K562 (cell line): ENCODE measurements at regions not wholly inside any gene's neighbourhood (a gene's known extent, or its start where the extent isn't known, plus 50 kb on each side); places are given as distances from the start of the nearest gene placed in this dataset.

Source experiments
- ATAC-seq: fragments of 200-7000 bp; cut with Tn5 transposase; 3 replicates; pipeline ENCODE4 v1.9.1; 2020; ENCODE audit warnings: moderate library complexity
- BruUV-seq: library from RNA; stranded (reverse); fragments of 400-500 nt; replicated peaks from 2 replicates; lab custom pipeline; 2021; lab: Mats Ljungman, UMichigan
- CTCF ChIA-PET: fragments of 300-600 bp; formaldehyde crosslinking; extraction: SDS; loops from one replicate; lab custom pipeline; 2021; ENCODE audit warnings: low intra/inter-chr PET ratio; lab: Yijun Ruan, JAX
- POLR2A ChIA-PET: fragments of 300-600, 350-650 bp; sonication (Branson Sonifier 250); formaldehyde crosslinking; extraction: SDS; loops from one replicate; lab custom pipeline; 2021; ENCODE audit warnings: antibody characterized with exemption, inconsistent platforms; lab: Yijun Ruan, JAX
- DNase-seq, 4 experiments: peaks; one replicate each; pipeline versions ENCODE4 v3.0.0 to v3.0.0-alpha.2; 2011 to 2018; ENCODE audit warnings: low spot score in 3 of 4, mixed read lengths in 3 of 4; ENCODE audit errors: extremely low read depth in 1 of 4
- FAIRE-seq: peaks from 2 replicates; lab custom pipeline; 2011; peaks lifted over from hg19 to GRCh38; lab: Jason Lieb, UNC
- H2AFZ ChIP-seq: 2 replicates; pipeline ENCODE4 v1.6.0; 2011; ENCODE audit warnings: low read depth, low read length, control low read depth, inconsistent platforms
- H3K27ac ChIP-seq: fragments of 200-600 bp; 3 replicates; pipeline ENCODE4 v1.8.0; 2011; ENCODE audit warnings: low read depth, mild to moderate bottlenecking, control low read depth, inconsistent platforms, low read length, moderate library complexity, mixed read lengths; ENCODE audit errors: extremely low read depth
- H3K27me3 ChIP-seq, 2 experiments: fragments of 300-600 bp in 1 of 2; 2 replicates in 1 of 2; 3 replicates in 1 of 2; pipeline versions ENCODE4 v1.6.0 to v1.8.0; 2011; ENCODE audit warnings: inconsistent platforms in 2 of 2, low read length in 2 of 2, mild to moderate bottlenecking in 1 of 2, mixed read lengths in 1 of 2, moderate library complexity in 1 of 2; ENCODE audit not compliant: control insufficient read depth in 2 of 2, insufficient read depth in 2 of 2
- H3K36me3 ChIP-seq: fragments of 300-600 bp; 3 replicates; pipeline ENCODE4 v1.8.0; 2011; ENCODE audit warnings: mild to moderate bottlenecking, low read length, inconsistent platforms; ENCODE audit not compliant: control insufficient read depth, insufficient read depth
- H3K4me1 ChIP-seq, 2 experiments: fragments of 200-600 bp in 1 of 2; replicated peaks in 1 of 2; 2 replicates in 1 of 2; 3 replicates in 1 of 2; pipeline versions ENCODE4 v1.5.1 to v1.8.0; 2011; ENCODE audit warnings: inconsistent platforms in 2 of 2, low read length in 2 of 2, mild to moderate bottlenecking in 1 of 2, mixed read lengths in 1 of 2, moderate library complexity in 1 of 2; ENCODE audit not compliant: control insufficient read depth in 2 of 2, insufficient read depth in 2 of 2
- H3K4me2 ChIP-seq: 2 replicates; pipeline ENCODE4 v1.6.1; 2011; ENCODE audit warnings: low read length, control low read depth, inconsistent platforms, mixed read lengths; ENCODE audit not compliant: insufficient read depth
- H3K4me3 ChIP-seq: fragments of 200-600 bp; sonication (generic), shearing (Covaris generic); 2 replicates; pipeline ENCODE4 v1.5.1; 2016; ENCODE audit warnings: control low read depth, inconsistent platforms
- H3K79me2 ChIP-seq: fragments of 200-600 bp; 3 replicates; pipeline ENCODE4 v1.8.0; 2011; ENCODE audit warnings: low read length, inconsistent platforms; ENCODE audit not compliant: control insufficient read depth, insufficient read depth
- H3K9ac ChIP-seq, 2 experiments: 2 replicates each; pipeline versions ENCODE4 v1.6.0 to v1.6.1; 2011; ENCODE audit warnings: low read depth in 2 of 2, low read length in 2 of 2, control low read depth in 1 of 2, inconsistent platforms in 1 of 2, mild to moderate bottlenecking in 1 of 2, mixed read lengths in 1 of 2; ENCODE audit not compliant: insufficient read depth in 1 of 2
- H3K9me1 ChIP-seq: one replicate; pipeline ENCODE4 v1.6.0; 2011; ENCODE audit warnings: inconsistent platforms, mild to moderate bottlenecking, low read length, moderate library complexity; ENCODE audit not compliant: control insufficient read depth, insufficient read depth
- H3K9me3 ChIP-seq: replicated peaks from 2 replicates; pipeline ENCODE4 v1.5.1; 2011; ENCODE audit warnings: low read depth, low read length, inconsistent platforms; ENCODE audit not compliant: control insufficient read depth, insufficient read depth
- H4K20me1 ChIP-seq: replicated peaks from 2 replicates; pipeline ENCODE4 v1.6.1; 2011; ENCODE audit warnings: low read length, inconsistent platforms, mixed read lengths; ENCODE audit not compliant: control insufficient read depth, insufficient read depth
- ARHGAP35 ChIP-seq: fragments of 450-650 bp; IDR thresholded peaks from 2 replicates; pipeline ENCODE4 v1.6.1; 2018; ENCODE audit not compliant: partially characterized antibody
- CEBPB ChIP-seq: fragments of 450-650 bp; IDR thresholded peaks from 2 replicates; pipeline ENCODE4 v1.6.1; 2016; ENCODE audit warnings: missing genetic modification characterization, missing compliant biosample characterization
- MAZ ChIP-seq, 2 experiments: fragments of 450-650 bp in 1 of 2; sonication (generic) in 1 of 2; formaldehyde crosslinking; IDR thresholded peaks in 1 of 2; conservative IDR thresholded peaks in 1 of 2; 2 replicates each; pipeline versions ENCODE4 v1.4.0 to v1.5.0; 2020; ENCODE audit warnings: mild to moderate bottlenecking in 1 of 2, missing genetic modification reagents in 1 of 2
- NR2F6 ChIP-seq: fragments of 450-650 bp; formaldehyde crosslinking; IDR thresholded peaks from 2 replicates; pipeline ENCODE4 v1.4.0; 2020; ENCODE audit warnings: mild to moderate bottlenecking
- SMAD4 ChIP-seq: fragments of 250-450 bp; sonication (Bioruptor Pico); conservative IDR thresholded peaks from 2 replicates; pipeline ENCODE4 v1.8.0; 2021; ENCODE audit warnings: inconsistent platforms, mild to moderate bottlenecking, moderate library complexity
- TGIF2 ChIP-seq: sonication (generic); formaldehyde crosslinking; IDR thresholded peaks from 2 replicates; pipeline ENCODE4 v1.8.1; 2022; ENCODE audit warnings: mild to moderate bottlenecking, missing genetic modification reagents, moderate library complexity
- TSC22D4 ChIP-seq: fragments of 450-650 bp; IDR thresholded peaks from 2 replicates; pipeline ENCODE4 v1.6.1; 2016; ENCODE audit warnings: missing genetic modification characterization, missing biosample characterization, control low read depth
- WGBS: fragments of 100-300 bp; shearing (Covaris generic); methylation state at CpG from one replicate; pipeline ENCODE4 v1.1.6; 2016; ENCODE audit warnings: low coverage, mixed read lengths; ENCODE audit not compliant: insufficient coverage; ENCODE audit errors: missing lambda C conversion rate; 5-methylcytosine and 5-hydroxymethylcytosine counted together
- in situ Hi-C: fragments of 300-500 bp; cut with MboI; formaldehyde crosslinking; loops from 4 replicates; pipeline ENCODE4 v1.15.0; 2018; ENCODE audit warnings: inconsistent platforms, mixed read lengths
- intact Hi-C: fragments of 100-400 bp; cut with micrococcal nuclease; formaldehyde crosslinking; loops from 2 replicates; pipeline ENCODE4 v1.14.2; 2022
- TF ChIP-seq, protein P1 (sequence below): fragments of 450-650 bp; IDR thresholded peaks from 2 replicates; pipeline ENCODE4 v1.6.1; 2017; ENCODE audit warnings: mild to moderate bottlenecking, moderate library complexity
- TF ChIP-seq, protein P2 (sequence below): fragments of 250-450 bp; sonication (Bioruptor Pico); IDR thresholded peaks from 2 replicates; pipeline ENCODE4 v1.5.0; 2020; ENCODE audit warnings: mild to moderate bottlenecking
- TF ChIP-seq, protein P3 (sequence below): fragments of 200-400 bp; formaldehyde crosslinking; IDR thresholded peaks from 2 replicates; pipeline ENCODE4 v1.6.1; 2017; ENCODE audit warnings: mild to moderate bottlenecking, low read depth, low read length, moderate library complexity
- TF ChIP-seq, protein P4 (sequence below): fragments of 250-450 bp; sonication (Bioruptor Pico); IDR thresholded peaks from 2 replicates; pipeline ENCODE4 v1.4.0; 2020; ENCODE audit warnings: mild to moderate bottlenecking, moderate library complexity
- TF ChIP-seq, protein P5 (sequence below): fragments of 450-650 bp; formaldehyde crosslinking; IDR thresholded peaks from 2 replicates; pipeline ENCODE4 v1.4.0; 2020; ENCODE audit warnings: mild to moderate bottlenecking
- TF ChIP-seq, protein P6 (sequence below): IDR thresholded peaks from 2 replicates; pipeline ENCODE4 v1.6.1; 2011; ENCODE audit warnings: borderline replicate concordance, low read depth, mild to moderate bottlenecking, moderate library complexity, low read length; ENCODE audit not compliant: insufficient read depth, poor library complexity, severe bottlenecking

DNA sequence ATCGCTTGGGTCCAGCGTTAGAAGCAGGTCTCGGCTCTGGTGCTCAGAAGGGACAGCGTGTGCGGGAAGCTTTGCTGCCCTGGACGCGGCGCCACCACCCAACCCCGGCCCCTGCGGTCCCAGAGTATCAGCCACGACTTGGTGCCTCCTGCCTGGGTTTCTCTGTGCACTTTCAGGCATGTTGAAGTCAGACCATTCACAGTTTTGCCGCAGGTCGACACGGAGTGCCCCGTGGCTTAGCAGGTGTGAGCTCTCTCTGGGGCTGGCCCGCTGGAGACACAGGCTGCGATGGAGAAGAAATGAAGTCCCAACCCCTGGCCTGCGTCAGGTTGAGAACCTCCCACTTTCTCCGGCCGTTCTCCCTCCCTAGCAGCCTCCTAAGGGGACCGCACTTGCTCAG, 494.5 kb downstream of the BRD1 start:
- Histone ChIP-seq H3K79me2 (no peaks in the 10 kb centered on the region), H3K27ac (no peak overlapping the region), H3K9me1 (no peaks in the 10 kb centered on the region), H3K27me3 (peaks cover 2 to 55% of the 10 kb centered on the region in 2 experiments; a peak in 3 of 5 replicates), H4K20me1 (no peaks in the 10 kb centered on the region), H2AFZ (no peak overlapping the region), H3K9me3 (no peaks in the 10 kb centered on the region), H3K9ac (no peak overlapping the region), H3K4me3 (no peak overlapping the region), H3K4me2 (no peak overlapping the region), H3K36me3 (no peaks in the 10 kb centered on the region), H3K4me1 (no peaks in the 10 kb centered on the region)
- POLR2A ChIA-PET: no interaction called here
- ATAC-seq (no peak), FAIRE-seq (no peak), DNase-seq (no peak)
- WGBS: 3% methylated on average over 20 of the region's 21 CpGs
- BruUV-seq: no TSS peak
- intact Hi-C loops: no loop called here
- CTCF ChIA-PET: no interaction called here
- in situ Hi-C loops: no loop called here
- TF ChIP-seq SMAD4: no peak
- TF ChIP-seq, protein P1, sequence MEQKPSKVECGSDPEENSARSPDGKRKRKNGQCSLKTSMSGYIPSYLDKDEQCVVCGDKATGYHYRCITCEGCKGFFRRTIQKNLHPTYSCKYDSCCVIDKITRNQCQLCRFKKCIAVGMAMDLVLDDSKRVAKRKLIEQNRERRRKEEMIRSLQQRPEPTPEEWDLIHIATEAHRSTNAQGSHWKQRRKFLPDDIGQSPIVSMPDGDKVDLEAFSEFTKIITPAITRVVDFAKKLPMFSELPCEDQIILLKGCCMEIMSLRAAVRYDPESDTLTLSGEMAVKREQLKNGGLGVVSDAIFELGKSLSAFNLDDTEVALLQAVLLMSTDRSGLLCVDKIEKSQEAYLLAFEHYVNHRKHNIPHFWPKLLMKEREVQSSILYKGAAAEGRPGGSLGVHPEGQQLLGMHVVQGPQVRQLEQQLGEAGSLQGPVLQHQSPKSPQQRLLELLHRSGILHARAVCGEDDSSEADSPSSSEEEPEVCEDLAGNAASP: no peak
- TF ChIP-seq, protein P2, sequence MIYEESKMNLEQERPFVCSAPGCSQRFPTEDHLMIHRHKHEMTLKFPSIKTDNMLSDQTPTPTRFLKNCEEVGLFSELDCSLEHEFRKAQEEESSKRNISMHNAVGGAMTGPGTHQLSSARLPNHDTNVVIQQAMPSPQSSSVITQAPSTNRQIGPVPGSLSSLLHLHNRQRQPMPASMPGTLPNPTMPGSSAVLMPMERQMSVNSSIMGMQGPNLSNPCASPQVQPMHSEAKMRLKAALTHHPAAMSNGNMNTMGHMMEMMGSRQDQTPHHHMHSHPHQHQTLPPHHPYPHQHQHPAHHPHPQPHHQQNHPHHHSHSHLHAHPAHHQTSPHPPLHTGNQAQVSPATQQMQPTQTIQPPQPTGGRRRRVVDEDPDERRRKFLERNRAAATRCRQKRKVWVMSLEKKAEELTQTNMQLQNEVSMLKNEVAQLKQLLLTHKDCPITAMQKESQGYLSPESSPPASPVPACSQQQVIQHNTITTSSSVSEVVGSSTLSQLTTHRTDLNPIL (CRISPR knock-in tag): no peak
- TF ChIP-seq ARHGAP35: no peak
- TF ChIP-seq, protein P3, sequence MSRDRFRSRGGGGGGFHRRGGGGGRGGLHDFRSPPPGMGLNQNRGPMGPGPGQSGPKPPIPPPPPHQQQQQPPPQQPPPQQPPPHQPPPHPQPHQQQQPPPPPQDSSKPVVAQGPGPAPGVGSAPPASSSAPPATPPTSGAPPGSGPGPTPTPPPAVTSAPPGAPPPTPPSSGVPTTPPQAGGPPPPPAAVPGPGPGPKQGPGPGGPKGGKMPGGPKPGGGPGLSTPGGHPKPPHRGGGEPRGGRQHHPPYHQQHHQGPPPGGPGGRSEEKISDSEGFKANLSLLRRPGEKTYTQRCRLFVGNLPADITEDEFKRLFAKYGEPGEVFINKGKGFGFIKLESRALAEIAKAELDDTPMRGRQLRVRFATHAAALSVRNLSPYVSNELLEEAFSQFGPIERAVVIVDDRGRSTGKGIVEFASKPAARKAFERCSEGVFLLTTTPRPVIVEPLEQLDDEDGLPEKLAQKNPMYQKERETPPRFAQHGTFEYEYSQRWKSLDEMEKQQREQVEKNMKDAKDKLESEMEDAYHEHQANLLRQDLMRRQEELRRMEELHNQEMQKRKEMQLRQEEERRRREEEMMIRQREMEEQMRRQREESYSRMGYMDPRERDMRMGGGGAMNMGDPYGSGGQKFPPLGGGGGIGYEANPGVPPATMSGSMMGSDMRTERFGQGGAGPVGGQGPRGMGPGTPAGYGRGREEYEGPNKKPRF: no peak
- TF ChIP-seq NR2F6 (CRISPR knock-in tag): no peak
- no peak for TF ChIP-seq TGIF2 (CRISPR knock-in tag)
- no peak for TF ChIP-seq TSC22D4 (tag)
- TF ChIP-seq, protein P4, sequence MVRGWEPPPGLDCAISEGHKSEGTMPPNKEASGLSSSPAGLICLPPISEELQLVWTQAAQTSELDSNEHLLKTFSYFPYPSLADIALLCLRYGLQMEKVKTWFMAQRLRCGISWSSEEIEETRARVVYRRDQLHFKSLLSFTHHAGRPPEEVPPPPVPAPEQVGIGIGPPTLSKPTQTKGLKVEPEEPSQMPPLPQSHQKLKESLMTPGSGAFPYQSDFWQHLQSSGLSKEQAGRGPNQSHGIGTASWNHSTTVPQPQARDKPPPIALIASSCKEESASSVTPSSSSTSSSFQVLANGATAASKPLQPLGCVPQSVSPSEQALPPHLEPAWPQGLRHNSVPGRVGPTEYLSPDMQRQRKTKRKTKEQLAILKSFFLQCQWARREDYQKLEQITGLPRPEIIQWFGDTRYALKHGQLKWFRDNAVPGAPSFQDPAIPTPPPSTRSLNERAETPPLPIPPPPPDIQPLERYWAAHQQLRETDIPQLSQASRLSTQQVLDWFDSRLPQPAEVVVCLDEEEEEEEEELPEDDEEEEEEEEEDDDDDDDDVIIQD (CRISPR knock-in tag): no peak
- no peak for TF ChIP-seq MAZ (CRISPR knock-in tag; conservative IDR thresholded peaks at IDR 0.05 in 1 of 2, IDR thresholded peaks at IDR 0.05 in 1 of 2)
- TF ChIP-seq CEBPB (tag): no peak
- TF ChIP-seq, protein P5, sequence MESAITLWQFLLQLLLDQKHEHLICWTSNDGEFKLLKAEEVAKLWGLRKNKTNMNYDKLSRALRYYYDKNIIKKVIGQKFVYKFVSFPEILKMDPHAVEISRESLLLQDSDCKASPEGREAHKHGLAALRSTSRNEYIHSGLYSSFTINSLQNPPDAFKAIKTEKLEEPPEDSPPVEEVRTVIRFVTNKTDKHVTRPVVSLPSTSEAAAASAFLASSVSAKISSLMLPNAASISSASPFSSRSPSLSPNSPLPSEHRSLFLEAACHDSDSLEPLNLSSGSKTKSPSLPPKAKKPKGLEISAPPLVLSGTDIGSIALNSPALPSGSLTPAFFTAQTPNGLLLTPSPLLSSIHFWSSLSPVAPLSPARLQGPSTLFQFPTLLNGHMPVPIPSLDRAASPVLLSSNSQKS (CRISPR knock-in tag): no peak
- TF ChIP-seq, protein P6, sequence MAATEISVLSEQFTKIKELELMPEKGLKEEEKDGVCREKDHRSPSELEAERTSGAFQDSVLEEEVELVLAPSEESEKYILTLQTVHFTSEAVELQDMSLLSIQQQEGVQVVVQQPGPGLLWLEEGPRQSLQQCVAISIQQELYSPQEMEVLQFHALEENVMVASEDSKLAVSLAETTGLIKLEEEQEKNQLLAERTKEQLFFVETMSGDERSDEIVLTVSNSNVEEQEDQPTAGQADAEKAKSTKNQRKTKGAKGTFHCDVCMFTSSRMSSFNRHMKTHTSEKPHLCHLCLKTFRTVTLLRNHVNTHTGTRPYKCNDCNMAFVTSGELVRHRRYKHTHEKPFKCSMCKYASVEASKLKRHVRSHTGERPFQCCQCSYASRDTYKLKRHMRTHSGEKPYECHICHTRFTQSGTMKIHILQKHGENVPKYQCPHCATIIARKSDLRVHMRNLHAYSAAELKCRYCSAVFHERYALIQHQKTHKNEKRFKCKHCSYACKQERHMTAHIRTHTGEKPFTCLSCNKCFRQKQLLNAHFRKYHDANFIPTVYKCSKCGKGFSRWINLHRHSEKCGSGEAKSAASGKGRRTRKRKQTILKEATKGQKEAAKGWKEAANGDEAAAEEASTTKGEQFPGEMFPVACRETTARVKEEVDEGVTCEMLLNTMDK: no peak
